ENCODE measurements at regions not wholly inside any gene's neighbourhood (a gene's known extent, or its start where the extent isn't known, plus 50 kb on each side); places are given as distances from the start of the nearest gene placed in this dataset.

GRCh38 chr15:39381517-39381916 is 199.4 kb upstream of the THBS1 start:
- Histone ChIP-seq H3K79me2 (ENCODE audit: insufficient read depth, low read length) (no peaks in the 10 kb centered on the region), H3K9me3 (replicated peaks in 1 of 2; ENCODE audit: control insufficient read depth in 1 of 2, insufficient read depth in 1 of 2, low read length in 2 of 2) (no peaks in the 10 kb centered on the region), H3K9ac (ENCODE audit: insufficient read depth, low read length, poor library complexity, severe bottlenecking) (peak overlapping the region; percentile 35), H3K4me1 (ENCODE audit: control insufficient read depth in 1 of 2, insufficient read depth in 2 of 2, low read length in 2 of 2) (peaks cover 44 to 89% of the 10 kb centered on the region in 2 donors), H3K4me3 (replicated peaks in 1 of 3; ENCODE audit: low read depth in 2 of 3, low read length in 3 of 3) (peak overlapping the region in 1 of 3 experiments; percentile 12), H3K36me3 (replicated peaks in 1 of 2; ENCODE audit: control insufficient read depth in 1 of 2, insufficient read depth in 2 of 2, low read length in 2 of 2) (no peaks in the 10 kb centered on the region), H3K4me2 (replicated peaks; ENCODE audit: extremely low read depth, low read length, poor library complexity, severe bottlenecking) (peak overlapping the region; percentile 12), H4K20me1 (ENCODE audit: insufficient read depth, low read length) (no peaks in the 10 kb centered on the region), H2AFZ (ENCODE audit: insufficient read depth, low read depth, low read length, poor library complexity, severe bottlenecking) (no peak overlapping the region), H3K27ac (ENCODE audit: low read depth in 1 of 2, low read length in 2 of 2) (peak overlapping the region in 1 of 2 donors; percentile 88), H3K27me3 (ENCODE audit: control insufficient read depth in 2 of 2, insufficient read depth in 2 of 2, low read length in 2 of 2) (no peaks in the 10 kb centered on the region)
- TF ChIP-seq CTCF (IDR thresholded peaks at IDR 0.05): no peak
- Mint-ChIP-seq H3K36me3 (peaks cover 2 to 6% of the 10 kb centered on the region in 2 donors), H3K27me3 (ENCODE audit: low read depth in 3 of 3) (peaks cover 0 to 2% (median 1%) of the 10 kb centered on the region in 3 donors), H3K4me1 (peaks cover 76% of the 10 kb centered on the region), H3K4me3 (peak overlapping the region in 1 of 2 donors; percentile 26), H3K9me3 (peaks cover 0 to 4% (median 0%) of the 10 kb centered on the region in 7 donors), H3K27ac (peak overlapping the region; percentile 88 to 98 (median 94))
- intact Hi-C loops (cut with micrococcal nuclease): no loop called here
- no CpG with 5 or more reads among the region's 1 CpG for WGBS (ENCODE audit: insufficient coverage)
- peak; percentile 75 to 83 (median 80) for DNase-seq

DNA sequence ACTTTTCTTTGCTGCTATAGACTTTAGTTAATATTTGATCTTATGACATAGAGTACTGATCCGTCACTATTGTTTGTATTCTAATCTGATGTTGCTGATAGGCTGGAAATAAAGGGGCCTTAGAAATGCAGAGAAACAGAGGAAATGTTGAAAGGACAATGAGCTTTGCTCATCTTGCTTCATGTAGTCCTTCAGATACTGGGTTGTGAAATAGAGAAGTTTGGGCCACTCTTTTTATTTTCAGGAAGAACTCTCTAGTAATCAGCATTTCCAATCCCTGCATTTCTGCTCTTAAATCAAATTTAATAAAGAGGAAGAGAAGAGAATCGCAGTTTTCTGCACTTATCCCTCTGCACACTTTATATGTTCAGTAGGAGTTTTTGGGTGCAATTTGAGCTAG is 192.8 kb upstream of the THBS1 start:
- H3K79me2 ChIP-seq (ENCODE audit: insufficient read depth, low read length): no peaks in the 10 kb centered on the region
- H2AFZ ChIP-seq (ENCODE audit: insufficient read depth, low read depth, low read length, poor library complexity, severe bottlenecking): no peak overlapping the region
- H3K36me3 Mint-ChIP-seq: peaks cover 0 to 5% of the 10 kb centered on the region in 2 donors
- peaks cover 68% of the 10 kb centered on the region for H3K4me1 Mint-ChIP-seq
- peak overlapping the region; percentile 58 for H3K9ac ChIP-seq (ENCODE audit: insufficient read depth, low read length, poor library complexity, severe bottlenecking)
- no peaks in the 10 kb centered on the region for H3K27me3 Mint-ChIP-seq (ENCODE audit: low read depth in 3 of 3)
- no peak for TF ChIP-seq CTCF (IDR thresholded peaks at IDR 0.05)
- H3K4me3 Mint-ChIP-seq: peak overlapping the region in 1 of 2 donors; percentile 36
- H3K27me3 ChIP-seq (ENCODE audit: control insufficient read depth in 2 of 2, insufficient read depth in 2 of 2, low read length in 2 of 2): no peaks in the 10 kb centered on the region
- WGBS (ENCODE audit: insufficient coverage): no CpG with 5 or more reads among the region's 2 CpGs
- H3K9me3 Mint-ChIP-seq: peaks cover 0 to 8% (median 2%) of the 10 kb centered on the region in 7 donors
- H4K20me1 ChIP-seq (ENCODE audit: insufficient read depth, low read length): no peaks in the 10 kb centered on the region
- intact Hi-C loops (cut with micrococcal nuclease): loop anchor here in 1 of 2 donors (5.0 kb wide), 1 partner anchor 61 kb away; no protein-coding TSS in a partner anchor
- peak overlapping the region; percentile 87 to 95 (median 93) for H3K27ac Mint-ChIP-seq
- peak overlapping the region in 1 of 2 donors; percentile 89 for H3K27ac ChIP-seq (ENCODE audit: low read depth in 1 of 2, low read length in 2 of 2)
- H3K36me3 ChIP-seq (replicated peaks in 1 of 2; ENCODE audit: control insufficient read depth in 1 of 2, insufficient read depth in 2 of 2, low read length in 2 of 2): no peaks in the 10 kb centered on the region
- peaks cover 51 to 84% of the 10 kb centered on the region in 2 donors for H3K4me1 ChIP-seq (ENCODE audit: control insufficient read depth in 1 of 2, insufficient read depth in 2 of 2, low read length in 2 of 2)
- no peaks in the 10 kb centered on the region for H3K9me3 ChIP-seq (replicated peaks in 1 of 2; ENCODE audit: control insufficient read depth in 1 of 2, insufficient read depth in 1 of 2, low read length in 2 of 2)
- peak overlapping the region; percentile 2 for H3K4me2 ChIP-seq (replicated peaks; ENCODE audit: extremely low read depth, low read length, poor library complexity, severe bottlenecking)
- peak; percentile 86 to 94 (median 91) for DNase-seq
- peak overlapping the region in 1 of 3 experiments; percentile 17 for H3K4me3 ChIP-seq (replicated peaks in 1 of 3; ENCODE audit: low read depth in 2 of 3, low read length in 3 of 3)
